Stimulated activated CD8-positive, alpha-beta memory T cell treated with anti-CD3 and anti-CD28 coated beads, Interleukin-15, amount 100 ng/mL, for 4 hours (primary cell): ENCODE measurements at regions not wholly inside any gene's neighbourhood (a gene's known extent, or its start where the extent isn't known, plus 50 kb on each side); places are given as distances from the start of the nearest gene placed in this dataset.
"Not testable (repeated sequence)": the region's sequence is repeated elsewhere in the genome, so short reads cannot be mapped to it uniquely, and the experiment has no call there.

Source experiments
- DNase-seq, 2 donors: peaks; one replicate each; pipeline ENCODE4 v3.0.0-alpha.2; 2020; ENCODE audit warnings: low read depth in 2 of 2

GRCh38 chr10:4162571-4163286 lies 377.7 kb upstream of the KLF6 start:
- DNase-seq = no peak

GRCh38 chr10:4159173-4159572 lies 374.2 kb upstream of the KLF6 start:
- DNase-seq = no peak

DNA sequence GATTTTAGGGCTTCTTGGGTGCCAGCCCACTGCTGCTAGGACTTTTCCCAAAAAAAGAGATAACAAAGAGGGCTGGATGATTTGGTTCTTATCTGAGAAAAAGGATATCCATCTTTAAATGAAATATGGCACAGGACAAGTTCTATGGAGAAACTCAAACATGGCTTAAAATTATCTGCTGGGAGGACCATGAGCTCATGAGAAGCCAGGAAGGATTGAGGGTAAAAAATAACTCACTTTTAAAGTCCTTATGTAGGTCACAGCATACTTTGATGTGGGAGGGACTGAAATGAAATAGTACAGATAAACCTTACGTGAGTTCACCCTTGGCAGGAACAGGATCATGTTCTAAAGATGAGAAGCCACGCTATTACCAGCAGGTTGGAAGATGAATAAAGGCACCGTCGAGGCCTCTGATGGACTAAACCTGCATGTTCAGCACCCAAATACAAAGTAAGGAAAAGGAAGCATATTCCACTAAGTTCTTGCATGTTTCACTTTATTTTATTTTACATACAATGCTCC lies 369.2 kb upstream of the KLF6 start:
- DNase-seq = no peak

DNA sequence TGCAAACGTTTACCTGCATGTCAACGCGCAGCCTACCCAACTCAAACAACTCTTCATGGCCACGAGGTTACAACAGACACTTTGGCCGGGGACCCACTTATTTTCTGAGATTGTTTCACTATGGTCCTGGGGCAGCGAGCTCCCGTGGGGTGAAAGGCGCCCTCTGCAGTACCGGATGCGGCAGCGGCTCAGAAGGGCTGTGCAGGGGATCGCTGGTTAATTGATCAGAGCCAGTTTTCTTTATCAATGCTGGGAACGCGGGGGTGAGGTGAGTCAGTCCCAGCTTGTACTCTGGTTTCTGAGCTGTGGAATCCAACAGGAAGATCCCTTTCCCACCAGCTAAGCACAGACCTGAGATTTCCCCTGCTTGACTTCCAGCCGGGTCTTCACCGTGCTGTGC lies 366.5 kb upstream of the KLF6 start:
- DNase-seq = no peak

- no peak for DNase-seq
Measured at GRCh38 chr10:4150676-4151075, 365.7 kb upstream of the KLF6 start.

GRCh38 chr10:4149460-4149859 lies 364.5 kb upstream of the KLF6 start:
- DNase-seq = not testable (repeated sequence)

GRCh38 chr10:4147245-4147644 lies 362.2 kb upstream of the KLF6 start:
- DNase-seq = no peak

- DNase-seq = no peak
Measured at GRCh38 chr10:4144817-4145216, 359.8 kb upstream of the KLF6 start.

DNA sequence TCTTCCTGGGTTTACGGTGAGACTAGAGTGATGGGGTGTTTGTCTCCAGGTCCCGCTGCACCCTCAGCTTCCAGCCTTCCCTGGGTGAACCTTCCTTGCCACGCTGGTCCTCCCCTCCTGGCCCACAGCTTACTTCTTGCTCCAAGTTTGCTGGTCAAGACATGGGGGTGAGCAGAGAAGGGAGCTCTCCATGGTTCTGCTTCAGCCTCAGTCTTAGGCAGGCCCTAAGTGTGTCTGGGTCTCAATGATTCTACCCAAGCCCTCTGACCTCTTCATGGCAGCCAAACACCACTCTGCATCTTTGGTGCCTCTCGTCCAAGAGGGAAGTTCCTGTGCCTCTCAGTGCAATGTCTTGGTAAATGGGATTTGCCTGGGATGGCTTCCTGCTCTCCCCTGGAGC lies 356.5 kb upstream of the KLF6 start:
- no peak for DNase-seq

GRCh38 chr10:4138146-4138721 lies 353.2 kb upstream of the KLF6 start:
- DNase-seq = no peak

- DNase-seq = no peak
Measured at GRCh38 chr10:4137299-4137698, 352.3 kb upstream of the KLF6 start.

GRCh38 chr10:4136121-4136520 lies 351.1 kb upstream of the KLF6 start:
- DNase-seq = no peak

GRCh38 chr10:4132216-4132556 lies 347.2 kb upstream of the KLF6 start:
- no peak for DNase-seq

DNA sequence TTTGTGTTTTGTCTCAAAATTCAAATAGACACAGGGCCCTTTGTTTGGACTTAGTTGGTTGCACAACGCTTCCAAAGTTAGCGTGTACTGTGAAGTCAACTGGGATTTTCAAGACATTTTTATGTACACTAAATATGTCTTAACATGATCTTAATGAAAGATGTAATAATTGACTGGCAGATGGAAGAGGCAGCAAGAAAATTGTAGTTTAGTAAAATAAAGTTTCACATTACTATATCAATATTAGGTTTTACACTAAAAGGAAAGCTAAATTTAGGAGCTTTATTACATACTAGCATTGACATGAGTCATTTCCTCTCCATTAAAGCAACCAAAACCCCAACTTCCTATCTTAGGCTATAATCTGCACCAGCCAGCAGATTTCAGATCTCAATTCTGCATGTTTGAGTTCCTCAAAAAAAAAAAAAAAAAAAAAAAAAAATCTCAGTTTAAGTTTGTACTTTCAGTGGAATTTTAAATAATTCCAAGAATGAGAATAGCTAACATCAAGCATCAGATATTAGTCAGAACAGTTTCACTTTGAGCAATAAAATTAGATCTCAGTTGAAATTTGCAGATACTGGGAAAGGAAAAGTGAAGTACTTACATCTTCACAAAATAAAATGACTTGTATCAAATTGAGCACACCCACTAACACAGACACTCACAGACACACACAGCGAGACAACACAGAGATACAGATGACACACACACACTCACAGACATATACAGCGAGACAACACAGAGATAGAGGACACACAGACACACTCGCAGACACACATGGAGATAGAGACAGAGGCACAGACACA lies 346.6 kb upstream of the KLF6 start:
- no peak for DNase-seq

GRCh38 chr10:4130685-4131084 lies 345.7 kb upstream of the KLF6 start:
- no peak for DNase-seq

GRCh38 chr10:4129866-4130477 lies 345.0 kb upstream of the KLF6 start:
- no peak for DNase-seq

- DNase-seq = no peak
Measured at GRCh38 chr10:4127518-4128315, 342.7 kb upstream of the KLF6 start.

DNA sequence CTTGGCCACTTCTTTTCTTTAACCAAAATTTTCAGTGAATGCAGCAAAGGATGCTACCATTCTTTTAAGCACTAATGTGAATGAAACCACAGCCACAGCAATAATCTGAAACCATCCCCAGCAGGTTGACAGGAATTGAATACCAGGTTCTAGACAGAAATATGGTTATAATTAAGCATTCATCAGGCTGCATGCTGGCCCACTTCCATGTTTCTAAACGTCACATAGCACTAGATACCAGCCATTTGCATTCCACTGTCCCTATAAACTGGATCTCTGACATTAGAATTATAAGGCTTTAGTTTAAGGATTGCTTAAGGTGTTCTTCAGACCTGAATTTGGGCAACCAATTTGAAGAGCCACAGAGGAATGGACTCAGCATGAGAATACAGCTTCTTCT lies 340.8 kb upstream of the KLF6 start:
- DNase-seq = no peak

GRCh38 chr10:4121502-4122380 lies 336.7 kb upstream of the KLF6 start:
- DNase-seq = no peak

GRCh38 chr10:4120096-4120853 lies 335.3 kb upstream of the KLF6 start:
- no peak for DNase-seq
